C4-2B (cell line): ENCODE measurements at regions not wholly inside any gene's neighbourhood (a gene's known extent, or its start where the extent isn't known, plus 50 kb on each side); places are given as distances from the start of the nearest gene placed in this dataset.
A peak's percentile ranks its signal among the peaks of the same experiment; 100 is the strongest.

ENCODE experiments used
- H3K27ac ChIP-seq: fragments of 450-650 bp; 2 replicates; pipeline ENCODE4 v1.5.1; 2017
- ZFX ChIP-seq: fragments of 450-650 bp; IDR thresholded peaks from 2 replicates; pipeline ENCODE4 v1.6.1; 2017
- TF ChIP-seq, protein P1 (sequence below): fragments of 450-650 bp; conservative IDR thresholded peaks from 2 replicates; pipeline ENCODE4 v1.5.1; 2017; ENCODE audit warnings: mild to moderate bottlenecking

DNA sequence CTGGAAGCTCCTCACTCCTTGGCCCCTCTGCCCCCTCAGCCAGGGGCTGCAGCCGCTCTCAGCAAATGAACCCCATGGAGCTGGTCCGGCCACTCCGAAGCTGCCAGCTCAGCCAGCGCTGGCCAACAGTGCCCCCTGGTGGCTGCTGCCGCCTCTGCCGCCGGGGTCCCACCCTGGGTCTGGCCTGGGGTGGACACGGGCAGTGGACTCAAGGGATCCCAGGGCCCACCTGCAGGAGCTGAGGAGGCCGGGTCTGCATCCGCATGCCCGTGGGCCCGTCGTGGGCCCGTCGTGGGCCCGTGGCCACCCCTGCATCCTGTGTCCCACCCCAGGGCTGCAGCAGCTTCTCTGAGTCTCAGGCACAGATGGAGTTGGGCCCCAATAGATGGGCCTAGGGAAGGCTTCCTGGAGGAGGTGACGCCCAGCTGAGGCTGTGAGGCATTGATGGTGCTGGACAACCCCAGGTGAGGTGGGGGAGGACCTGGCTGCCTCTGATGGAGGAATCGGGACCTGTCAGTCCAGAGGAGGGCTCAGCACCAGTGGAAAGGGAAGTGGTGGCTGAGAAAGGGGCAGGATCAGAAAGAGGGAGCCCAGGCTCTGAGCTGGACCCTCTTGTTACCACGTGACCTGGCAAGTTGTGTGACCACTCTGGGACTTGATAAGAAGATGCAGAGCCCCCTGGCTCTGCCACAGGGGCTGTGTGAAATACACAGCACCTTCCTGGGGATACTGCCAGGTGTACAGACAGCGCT, 522.3 kb downstream of the BRD1 start:
- TF ChIP-seq ZFX: no peak
- TF ChIP-seq, protein P1, sequence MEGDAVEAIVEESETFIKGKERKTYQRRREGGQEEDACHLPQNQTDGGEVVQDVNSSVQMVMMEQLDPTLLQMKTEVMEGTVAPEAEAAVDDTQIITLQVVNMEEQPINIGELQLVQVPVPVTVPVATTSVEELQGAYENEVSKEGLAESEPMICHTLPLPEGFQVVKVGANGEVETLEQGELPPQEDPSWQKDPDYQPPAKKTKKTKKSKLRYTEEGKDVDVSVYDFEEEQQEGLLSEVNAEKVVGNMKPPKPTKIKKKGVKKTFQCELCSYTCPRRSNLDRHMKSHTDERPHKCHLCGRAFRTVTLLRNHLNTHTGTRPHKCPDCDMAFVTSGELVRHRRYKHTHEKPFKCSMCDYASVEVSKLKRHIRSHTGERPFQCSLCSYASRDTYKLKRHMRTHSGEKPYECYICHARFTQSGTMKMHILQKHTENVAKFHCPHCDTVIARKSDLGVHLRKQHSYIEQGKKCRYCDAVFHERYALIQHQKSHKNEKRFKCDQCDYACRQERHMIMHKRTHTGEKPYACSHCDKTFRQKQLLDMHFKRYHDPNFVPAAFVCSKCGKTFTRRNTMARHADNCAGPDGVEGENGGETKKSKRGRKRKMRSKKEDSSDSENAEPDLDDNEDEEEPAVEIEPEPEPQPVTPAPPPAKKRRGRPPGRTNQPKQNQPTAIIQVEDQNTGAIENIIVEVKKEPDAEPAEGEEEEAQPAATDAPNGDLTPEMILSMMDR: peak; percentile 98

DNA sequence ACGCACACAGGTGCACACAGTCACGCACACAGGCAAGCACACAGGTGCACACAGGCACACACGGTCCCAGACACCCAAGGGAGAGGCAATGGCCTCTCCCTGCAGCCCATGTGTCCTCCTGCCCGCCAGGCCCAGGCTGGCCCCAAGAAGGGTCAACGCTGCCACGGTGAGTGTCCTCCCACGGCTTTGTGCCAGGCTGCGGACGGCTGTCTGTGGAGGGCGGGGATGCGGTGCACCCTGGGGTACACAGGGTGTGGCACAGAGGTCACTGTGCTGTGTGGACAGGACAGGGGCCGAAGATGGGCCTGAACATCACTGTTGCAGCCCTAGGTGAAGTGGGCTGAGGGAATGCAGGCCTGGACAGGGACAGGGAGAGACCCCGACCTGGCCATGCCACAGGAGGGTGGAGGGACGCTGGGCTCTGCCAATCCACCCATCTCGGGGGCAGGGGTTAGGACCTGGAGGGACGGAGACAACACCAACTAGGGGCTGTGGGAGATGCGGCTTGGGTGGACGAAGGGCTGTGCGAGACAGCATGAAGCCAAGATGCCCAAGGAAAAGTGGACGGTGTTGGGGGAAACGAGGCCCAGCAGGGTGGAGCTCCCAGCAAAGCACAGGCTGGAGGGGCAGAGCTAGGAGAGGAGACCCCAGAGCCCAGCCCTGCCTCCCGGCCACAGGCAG, 523.8 kb downstream of the BRD1 start:
- no peak overlapping the region for H3K27ac ChIP-seq
- TF ChIP-seq ZFX: no peak
- TF ChIP-seq, protein P1: no peak

More for the DNA sequence above, 522.3 kb downstream of the BRD1 start:
- no peak overlapping the region for H3K27ac ChIP-seq

DNA sequence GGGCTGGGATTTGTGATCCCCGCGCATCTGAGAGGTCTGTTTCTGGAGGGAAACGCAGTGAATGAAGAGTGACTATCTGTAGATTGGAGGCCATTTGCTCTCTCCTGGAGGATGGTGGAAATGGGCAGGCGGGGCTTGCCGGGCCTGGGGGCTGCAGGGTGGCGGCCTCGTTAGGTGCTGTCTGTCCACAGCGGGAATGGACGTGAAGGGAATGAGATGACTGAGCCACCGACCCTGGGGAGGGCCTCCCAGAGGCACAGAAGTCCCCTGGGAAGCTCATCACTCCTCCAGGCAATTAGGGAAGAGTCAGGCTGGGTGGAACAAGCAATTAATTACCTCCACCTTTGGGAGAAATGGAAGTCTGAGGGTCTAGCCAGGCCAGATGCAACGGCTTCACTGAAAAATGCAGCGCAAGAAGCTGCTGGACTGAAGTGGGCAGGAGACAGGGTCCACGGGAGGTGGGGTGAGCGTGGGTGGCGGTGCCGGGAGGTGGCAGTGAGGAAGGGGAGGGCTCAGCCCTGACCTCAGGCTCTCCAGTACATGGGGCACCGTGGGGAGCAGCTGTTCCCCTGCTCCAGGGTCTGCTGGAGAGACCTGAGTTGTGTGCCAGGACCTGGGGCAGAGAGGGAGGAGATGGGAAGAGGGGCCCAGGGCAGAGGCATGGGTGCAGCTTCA, 524.5 kb downstream of the BRD1 start:
- no peak overlapping the region for H3K27ac ChIP-seq
- TF ChIP-seq, protein P1: no peak
- no peak for TF ChIP-seq ZFX

DNA sequence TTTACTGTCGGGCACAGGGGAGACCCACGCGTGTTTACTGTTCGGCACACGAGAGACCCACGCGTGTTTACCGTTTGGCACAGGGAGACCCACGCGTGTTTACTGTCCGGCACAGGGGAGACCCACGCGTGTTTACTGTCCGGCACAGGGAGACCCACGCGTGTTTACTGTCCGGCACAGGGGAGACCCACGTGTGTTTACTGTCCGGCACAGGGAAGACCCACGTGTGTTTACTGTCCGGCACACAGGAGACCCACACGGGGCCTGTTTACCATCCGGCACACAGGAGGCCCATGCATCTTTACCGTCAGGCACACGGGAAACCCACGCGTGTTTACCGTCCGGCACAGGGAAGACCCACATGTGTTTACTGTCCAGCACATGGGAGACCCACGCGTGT, 525.1 kb downstream of the BRD1 start:
- H3K27ac ChIP-seq: no peak overlapping the region
- TF ChIP-seq, protein P1: no peak
- no peak for TF ChIP-seq ZFX

DNA sequence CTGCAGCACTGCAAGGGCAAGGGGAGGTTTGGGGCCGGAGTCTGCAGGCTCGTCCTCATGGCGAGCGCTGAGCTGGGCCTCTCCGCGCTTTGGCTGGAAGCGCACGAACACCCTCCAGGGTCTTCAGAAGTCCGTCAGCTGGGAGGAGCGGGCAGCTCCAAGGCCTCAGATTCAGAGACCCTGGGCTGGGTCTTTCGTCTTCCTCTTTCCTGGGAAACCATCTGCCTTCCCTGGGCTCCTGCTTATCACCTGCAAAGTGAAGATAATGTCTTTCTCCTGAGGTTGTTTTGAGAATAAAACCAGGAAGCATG, 525.6 kb downstream of the BRD1 start:
- no peak for TF ChIP-seq ZFX
- TF ChIP-seq, protein P1: no peak
- no peak overlapping the region for H3K27ac ChIP-seq

DNA sequence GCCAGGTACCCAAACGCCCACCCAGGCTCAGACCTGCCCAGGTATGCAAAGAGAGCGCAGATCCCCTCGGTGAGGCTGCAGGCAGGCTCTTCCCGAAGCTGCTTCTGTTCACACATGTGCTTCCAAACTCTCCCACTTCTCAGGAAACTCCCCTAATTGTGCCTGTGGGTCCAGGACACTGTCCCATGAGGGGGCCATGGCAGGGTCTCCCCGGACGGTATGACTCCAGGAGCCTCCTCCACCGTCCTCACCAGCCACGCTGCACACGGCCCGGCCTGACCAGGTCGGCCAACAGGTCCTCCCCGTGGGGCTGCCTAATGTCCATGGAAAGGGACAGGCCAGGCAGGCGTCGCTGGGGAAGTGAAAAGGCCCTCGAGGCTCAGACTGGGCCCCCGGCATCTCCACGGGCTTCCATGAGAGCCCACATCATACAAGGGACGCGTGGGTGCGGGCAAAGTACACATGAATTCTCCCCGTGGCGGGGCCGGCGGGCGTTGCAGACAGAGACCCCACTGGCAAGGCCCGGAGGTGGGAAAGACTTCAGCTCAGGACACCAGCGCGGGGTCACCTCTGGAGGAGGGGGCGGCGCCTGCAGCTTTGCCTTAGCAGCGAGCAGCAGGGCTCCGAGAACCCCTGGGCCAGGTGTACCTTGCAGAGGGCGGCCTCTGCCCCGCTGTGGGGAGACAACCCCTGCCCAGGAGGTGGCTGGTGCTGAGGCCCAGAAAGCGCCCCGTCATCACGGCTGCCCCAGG, 526.1 kb downstream of the BRD1 start:
- no peak overlapping the region for H3K27ac ChIP-seq
- TF ChIP-seq, protein P1: no peak
- no peak for TF ChIP-seq ZFX
